ENCODE measurements at regions not wholly inside any gene's neighbourhood (a gene's known extent, or its start where the extent isn't known, plus 50 kb on each side); places are given as distances from the start of the nearest gene placed in this dataset.

DNA sequence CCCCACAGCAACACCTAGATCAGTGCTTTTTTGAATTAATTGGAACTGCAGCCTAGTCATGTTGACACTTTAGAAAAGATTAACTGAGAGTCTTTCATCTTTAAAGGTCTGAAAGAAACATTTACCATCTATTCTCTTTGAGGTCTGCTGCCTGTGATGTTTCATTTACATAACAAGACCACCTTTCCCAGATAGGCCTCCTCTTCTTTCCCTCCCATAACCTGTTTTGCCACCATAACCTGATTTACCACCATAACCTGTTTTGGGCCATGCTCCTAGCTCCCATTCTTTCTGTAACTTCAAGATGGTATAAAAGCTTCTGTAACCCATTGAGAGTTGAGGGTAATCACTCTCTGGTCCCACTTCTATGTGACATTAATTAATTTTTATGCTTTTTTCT is 320.8 kb downstream of the PCDH20 start:
- TF ChIP-seq, protein P1, sequence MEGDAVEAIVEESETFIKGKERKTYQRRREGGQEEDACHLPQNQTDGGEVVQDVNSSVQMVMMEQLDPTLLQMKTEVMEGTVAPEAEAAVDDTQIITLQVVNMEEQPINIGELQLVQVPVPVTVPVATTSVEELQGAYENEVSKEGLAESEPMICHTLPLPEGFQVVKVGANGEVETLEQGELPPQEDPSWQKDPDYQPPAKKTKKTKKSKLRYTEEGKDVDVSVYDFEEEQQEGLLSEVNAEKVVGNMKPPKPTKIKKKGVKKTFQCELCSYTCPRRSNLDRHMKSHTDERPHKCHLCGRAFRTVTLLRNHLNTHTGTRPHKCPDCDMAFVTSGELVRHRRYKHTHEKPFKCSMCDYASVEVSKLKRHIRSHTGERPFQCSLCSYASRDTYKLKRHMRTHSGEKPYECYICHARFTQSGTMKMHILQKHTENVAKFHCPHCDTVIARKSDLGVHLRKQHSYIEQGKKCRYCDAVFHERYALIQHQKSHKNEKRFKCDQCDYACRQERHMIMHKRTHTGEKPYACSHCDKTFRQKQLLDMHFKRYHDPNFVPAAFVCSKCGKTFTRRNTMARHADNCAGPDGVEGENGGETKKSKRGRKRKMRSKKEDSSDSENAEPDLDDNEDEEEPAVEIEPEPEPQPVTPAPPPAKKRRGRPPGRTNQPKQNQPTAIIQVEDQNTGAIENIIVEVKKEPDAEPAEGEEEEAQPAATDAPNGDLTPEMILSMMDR (IDR thresholded peaks at IDR 0.05; ENCODE audit: low read depth, low read length, poor library complexity, severe bottlenecking): no peak
- no peak for TF ChIP-seq EZH2phosphoT487 (IDR thresholded peaks at IDR 0.05; ENCODE audit: borderline replicate concordance, low read length)

All from DOHH2 (cell line).